H1 (cell line): ENCODE measurements at regions not wholly inside any gene's neighbourhood (a gene's known extent, or its start where the extent isn't known, plus 50 kb on each side); places are given as distances from the start of the nearest gene placed in this dataset.

Experiments used
- CTCF ChIA-PET: fragments of 300-600 bp; sonication (Branson Sonifier 250); formaldehyde crosslinking; loops from one replicate; lab custom pipeline; 2021; ENCODE audit not compliant: partially characterized antibody; lab: Charles Lee
- POLR2A ChIA-PET: fragments of 300-600 bp; sonication (Branson Sonifier 250); formaldehyde crosslinking; loops from one replicate; lab custom pipeline; 2021; ENCODE audit warnings: inconsistent platforms; ENCODE audit not compliant: partially characterized antibody; lab: Charles Lee
- DNase-seq, 2 experiments: peaks; one replicate each; pipeline versions ENCODE4 v3.0.0 to v3.0.0-alpha.2; 2010 to 2022; ENCODE audit warnings: low spot score in 2 of 2, low read depth in 1 of 2, mixed read lengths in 1 of 2
- FAIRE-seq: peaks from 2 replicates; lab custom pipeline; 2011; peaks lifted over from hg19 to GRCh38; lab: Jason Lieb, UNC
- H2AFZ ChIP-seq: 2 replicates; pipeline ENCODE4 v1.8.1; 2012; ENCODE audit warnings: low read length, inconsistent platforms
- H2AK5ac ChIP-seq: 2 replicates; pipeline ENCODE4 v1.6.1; 2013; ENCODE audit warnings: low read depth, low read length
- H2BK120ac ChIP-seq: replicated peaks from 2 replicates; pipeline ENCODE3; 2013; ENCODE audit warnings: low read depth, low read length, inconsistent platforms
- H2BK12ac ChIP-seq: 2 replicates; pipeline ENCODE4 v1.6.1; 2013; ENCODE audit warnings: low read depth, low read length
- H2BK15ac ChIP-seq: 2 replicates; pipeline ENCODE4 v1.6.1; 2013; ENCODE audit warnings: low read length
- H2BK20ac ChIP-seq: 2 replicates; pipeline ENCODE4 v1.6.1; 2013; ENCODE audit warnings: low read length
- H2BK5ac ChIP-seq: 2 replicates; pipeline ENCODE4 v1.6.1; 2013; ENCODE audit warnings: low read depth, low read length
- H3K14ac ChIP-seq: 2 replicates; pipeline ENCODE4 v1.6.1; 2013; ENCODE audit warnings: inconsistent platforms; ENCODE audit not compliant: insufficient read length
- H3K18ac ChIP-seq: 2 replicates; pipeline ENCODE4 v1.6.1; 2013; ENCODE audit warnings: low read length; ENCODE audit errors: extremely low read depth
- H3K23ac ChIP-seq: 2 replicates; pipeline ENCODE4 v1.6.1; 2013; ENCODE audit warnings: inconsistent platforms; ENCODE audit not compliant: insufficient read length
- H3K23me2 ChIP-seq: 2 replicates; pipeline ENCODE4 v1.6.1; 2013; ENCODE audit warnings: low read depth, low read length
- H3K27ac ChIP-seq: 2 replicates; pipeline ENCODE4 v1.6.1; 2011; ENCODE audit warnings: low read depth, low read length, inconsistent platforms
- H3K27me3 ChIP-seq, 4 experiments: replicated peaks in 1 of 4; 1 replicate in 1 of 4; 2 replicates in 3 of 4; pipeline versions ENCODE4 v1.6.1 to v1.8.1; 2011 to 2013; ENCODE audit warnings: low read length in 3 of 4, mild to moderate bottlenecking in 3 of 4, inconsistent platforms in 2 of 4, mixed read lengths in 2 of 4, moderate library complexity in 1 of 4; ENCODE audit not compliant: control insufficient read depth in 3 of 4, insufficient read depth in 3 of 4; ENCODE audit errors: extremely low read depth in 1 of 4
- H3K36me3 ChIP-seq, 4 experiments: 2 replicates each; pipeline versions ENCODE4 v1.6.1 to v1.8.1; 2011 to 2013; ENCODE audit warnings: mild to moderate bottlenecking in 4 of 4, low read length in 3 of 4, moderate library complexity in 2 of 4, control low read depth in 1 of 4, inconsistent platforms in 1 of 4; ENCODE audit not compliant: insufficient read depth in 4 of 4, control insufficient read depth in 2 of 4
- H3K4ac ChIP-seq: replicated peaks from 2 replicates; pipeline ENCODE3; 2013; ENCODE audit warnings: low read length, low read depth, mixed read lengths, inconsistent platforms; ENCODE audit not compliant: insufficient read length
- H3K4me1 ChIP-seq, 4 experiments: replicated peaks in 1 of 4; 1 replicate in 1 of 4; 2 replicates in 3 of 4; pipeline versions ENCODE4 v1.6.1 to v1.8.1; 2011 to 2013; ENCODE audit warnings: low read length in 3 of 4, inconsistent platforms in 2 of 4, mixed read lengths in 1 of 4; ENCODE audit not compliant: insufficient read depth in 4 of 4, control insufficient read depth in 3 of 4
- H3K4me2 ChIP-seq, 2 experiments: 2 replicates each; pipeline versions ENCODE4 v1.6.1 to v1.8.1; 2011 to 2013; ENCODE audit warnings: low read depth in 2 of 2, low read length in 2 of 2, control low read depth in 1 of 2, inconsistent platforms in 1 of 2, mild to moderate bottlenecking in 1 of 2; ENCODE audit not compliant: insufficient read depth in 1 of 2
- H3K4me3 ChIP-seq, 4 experiments: fragments of 200-600, 300-600 bp in 1 of 4; sonication (generic), shearing (Covaris generic), sonication (Bioruptor Twin) in 1 of 4; 2 replicates each; pipeline versions ENCODE4 v1.5.1 to v1.8.1; 2011 to 2016; ENCODE audit warnings: low read length in 4 of 4, low read depth in 3 of 4, control low read depth in 2 of 4, inconsistent platforms in 2 of 4, mild to moderate bottlenecking in 2 of 4, mixed read lengths in 1 of 4, moderate library complexity in 1 of 4; ENCODE audit not compliant: insufficient read depth in 2 of 4; ENCODE audit errors: extremely low read depth in 1 of 4
- H3K56ac ChIP-seq: replicated peaks from 2 replicates; pipeline ENCODE3; 2013; ENCODE audit warnings: low read depth, mild to moderate bottlenecking, mixed read lengths, low read length, inconsistent platforms; ENCODE audit not compliant: insufficient read length
- H3K79me1 ChIP-seq: 2 replicates; pipeline ENCODE4 v1.6.1; 2013; ENCODE audit warnings: low read depth, low read length, control low read depth
- H3K79me2 ChIP-seq, 2 experiments: 2 replicates each; pipeline versions ENCODE4 v1.6.1 to v1.8.1; 2012 to 2013; ENCODE audit warnings: low read length in 2 of 2, mild to moderate bottlenecking in 2 of 2, inconsistent platforms in 1 of 2; ENCODE audit not compliant: insufficient read depth in 2 of 2, control insufficient read depth in 1 of 2
- H3K9ac ChIP-seq, 4 experiments: replicated peaks in 1 of 4; 1 replicate in 1 of 4; 2 replicates in 3 of 4; pipeline versions ENCODE4 v1.6.1 to v1.8.1; 2011 to 2013; ENCODE audit warnings: low read depth in 3 of 4, low read length in 3 of 4, control low read depth in 2 of 4, mild to moderate bottlenecking in 2 of 4, moderate library complexity in 2 of 4, inconsistent platforms in 1 of 4; ENCODE audit errors: extremely low read depth in 1 of 4
- H3K9me3 ChIP-seq, 2 experiments: 2 replicates each; pipeline versions ENCODE4 v1.6.1 to v1.8.1; 2012 to 2013; ENCODE audit warnings: mild to moderate bottlenecking in 2 of 2, moderate library complexity in 2 of 2, control low read depth in 1 of 2, inconsistent platforms in 1 of 2, low read depth in 1 of 2, low read length in 1 of 2, mixed read lengths in 1 of 2; ENCODE audit not compliant: insufficient read depth in 2 of 2
- H4K20me1 ChIP-seq, 2 experiments: replicated peaks in 1 of 2; 2 replicates each; pipeline versions ENCODE3 to v1.8.1; 2011 to 2013; ENCODE audit warnings: inconsistent platforms in 2 of 2, low read length in 2 of 2, mild to moderate bottlenecking in 1 of 2; ENCODE audit not compliant: insufficient read depth in 2 of 2, control insufficient read depth in 1 of 2
- H4K5ac ChIP-seq: 2 replicates; pipeline ENCODE4 v1.6.1; 2013; ENCODE audit warnings: low read length, low read depth, mixed read lengths, inconsistent platforms; ENCODE audit not compliant: insufficient read length
- H4K8ac ChIP-seq: 2 replicates; pipeline ENCODE4 v1.8.0; 2013; ENCODE audit warnings: mild to moderate bottlenecking, moderate library complexity, low read length, inconsistent platforms; ENCODE audit not compliant: insufficient read depth; ENCODE audit errors: extremely low read depth
- H4K91ac ChIP-seq: replicated peaks from 2 replicates; pipeline ENCODE3; 2013; ENCODE audit warnings: low read length, mixed read lengths, inconsistent platforms; ENCODE audit not compliant: insufficient read length
- YY1 ChIP-seq: IDR thresholded peaks from 2 replicates; pipeline ENCODE4 v1.6.1; 2011; ENCODE audit warnings: low read depth, mild to moderate bottlenecking, low read length
- WGBS, 2 experiments: shearing (Covaris generic) in 1 of 2; methylation state at CpG; one replicate each; pipeline versions ENCODE4 v1.1.6 to v1.1.7; 2013 to 2015; ENCODE audit warnings: low lambda C conversion rate in 2 of 2, mixed read lengths in 2 of 2, inconsistent platforms in 1 of 2, low coverage in 1 of 2, missing lambda C conversion rate in 1 of 2; ENCODE audit not compliant: insufficient replicate concordance in 2 of 2, insufficient coverage in 1 of 2, insufficient read length in 1 of 2; ENCODE audit errors: extremely low coverage in 1 of 2, missing lambda C conversion rate in 1 of 2; 5-methylcytosine and 5-hydroxymethylcytosine counted together

GRCh38 chr7:152905949-152906348, 146.4 kb downstream of the ACTR3B start:
- Histone ChIP-seq H3K4me1 (peaks cover 0 to 3% (median 0%) of the 10 kb centered on the region in 4 experiments; a peak in 1 of 7 replicates), H3K9me3 (no peaks in the 10 kb centered on the region), H4K20me1 (no peaks in the 10 kb centered on the region), H3K18ac (no peak overlapping the region), H4K8ac (no peak overlapping the region), H3K14ac (no peak overlapping the region), H3K79me1 (no peaks in the 10 kb centered on the region), H2BK5ac (no peak overlapping the region), H3K4ac (no peak overlapping the region), H3K4me2 (no peak overlapping the region), H3K27me3 (no peaks in the 10 kb centered on the region), H3K79me2 (no peaks in the 10 kb centered on the region), H3K23me2 (no peaks in the 10 kb centered on the region), H4K5ac (no peak overlapping the region), H3K23ac (no peak overlapping the region), H3K27ac (no peak overlapping the region), H2BK12ac (no peak overlapping the region), H2BK20ac (no peak overlapping the region), H2AFZ (no peak overlapping the region), H2BK120ac (no peak overlapping the region), H2AK5ac (no peak overlapping the region), H3K9ac (no peak overlapping the region), H3K56ac (no peak overlapping the region), H2BK15ac (no peak overlapping the region), H3K4me3 (no peak overlapping the region), H4K91ac (no peak overlapping the region), H3K36me3 (no peaks in the 10 kb centered on the region)
- 95% methylated on average over 2 of the region's 2 CpGs; no CpG with 5 or more reads in 1 of the 2 experiments for WGBS, 2 experiments
- no peak for TF ChIP-seq YY1
- FAIRE-seq, result no peak
- CTCF ChIA-PET, result no interaction called here
- DNase-seq, result no peak
- POLR2A ChIA-PET, result no interaction called here
